ENCODE measurements at regions not wholly inside any gene's neighbourhood (a gene's known extent, or its start where the extent isn't known, plus 50 kb on each side); places are given as distances from the start of the nearest gene placed in this dataset.

- Mint-ChIP-seq H3K4me1 (no peaks in the 10 kb centered on the region), H3K4me3 (no peak overlapping the region), H3K27me3 (no peaks in the 10 kb centered on the region)
Measured at GRCh38 chr2:208620487-208620978, 213.9 kb downstream of the PTH2R start.

DNA sequence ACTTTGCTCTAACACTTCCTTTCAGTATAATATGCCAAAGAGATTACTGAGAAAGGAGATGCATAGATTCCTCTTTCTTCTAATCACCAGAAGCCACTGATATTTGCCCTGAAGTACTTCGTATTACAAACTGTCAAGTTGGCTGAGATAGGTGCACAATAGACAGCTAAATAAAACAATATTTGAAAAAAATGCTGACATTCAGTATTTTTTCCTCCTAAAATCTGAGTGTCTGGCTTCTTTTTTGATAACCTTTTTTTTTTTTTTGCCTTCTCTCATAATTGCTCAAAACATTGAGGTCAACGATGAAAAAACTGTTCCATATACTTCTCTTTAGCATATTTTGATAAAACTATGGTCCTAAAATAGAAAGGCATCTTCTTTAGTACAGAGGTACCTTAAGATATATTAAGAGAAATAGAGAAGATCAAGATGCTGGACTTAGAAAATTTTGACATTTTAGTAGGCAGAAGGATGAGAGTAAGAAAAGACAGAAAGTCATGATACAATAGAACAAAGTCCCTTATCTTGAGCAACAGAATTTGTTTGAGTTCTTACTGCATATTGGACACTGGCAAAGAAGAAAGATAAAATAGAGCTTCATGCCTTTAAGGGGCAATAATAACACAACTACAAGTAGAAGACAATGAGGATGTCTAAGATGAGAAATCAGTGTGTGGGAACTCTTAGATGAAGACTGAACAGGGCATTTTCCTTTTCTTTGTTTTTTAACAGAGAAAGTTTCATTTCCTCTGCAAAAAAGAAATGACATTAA, 220.7 kb downstream of the PTH2R start:
- CTCF ChIA-PET: interaction anchor here (0.7 kb wide), 1 partner anchor 665 kb away, joined by 3 read pairs; no protein-coding TSS in a partner anchor
- H3K4me1 Mint-ChIP-seq: no peaks in the 10 kb centered on the region
- no peaks in the 10 kb centered on the region for H3K9me3 Mint-ChIP-seq
- POLR2A ChIA-PET: no interaction called here
- no peak overlapping the region for H3K27ac Mint-ChIP-seq
- no peak for DNase-seq
- no peak overlapping the region for H3K4me3 Mint-ChIP-seq
- no peaks in the 10 kb centered on the region for H3K36me3 Mint-ChIP-seq (ENCODE audit: low read depth)
- H3K27me3 Mint-ChIP-seq: no peaks in the 10 kb centered on the region

More at GRCh38 chr2:208620487-208620978, 213.9 kb downstream of the PTH2R start:
- ChIA-PET POLR2A (no interaction called here), CTCF (no interaction called here)
- Mint-ChIP-seq H3K27ac (no peak overlapping the region), H3K36me3 (ENCODE audit: low read depth) (no peaks in the 10 kb centered on the region), H3K9me3 (no peaks in the 10 kb centered on the region)
- DNase-seq: no peak

DNA sequence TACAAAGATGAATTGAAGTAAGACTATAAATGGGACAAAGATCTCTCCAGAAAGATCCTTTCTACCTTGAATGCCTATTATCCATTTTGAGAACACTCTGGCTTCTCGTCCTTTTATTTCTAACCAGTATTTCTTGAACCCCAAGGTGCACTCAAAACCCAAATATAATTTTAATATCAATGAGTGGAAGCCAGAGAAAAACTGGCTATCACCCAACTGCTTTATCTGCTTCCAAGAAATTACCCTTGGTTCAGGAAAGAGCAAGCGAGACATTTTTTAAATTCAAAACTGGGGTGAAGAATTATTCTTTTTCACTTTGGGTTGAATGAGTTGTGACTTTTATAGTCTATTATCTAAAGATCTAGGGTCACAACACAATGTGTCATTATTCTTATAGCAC, 221.3 kb downstream of the PTH2R start:
- DNase-seq: no peak
- Mint-ChIP-seq H3K27ac (no peak overlapping the region), H3K9me3 (no peaks in the 10 kb centered on the region), H3K4me3 (no peak overlapping the region), H3K27me3 (no peaks in the 10 kb centered on the region), H3K4me1 (no peaks in the 10 kb centered on the region), H3K36me3 (ENCODE audit: low read depth) (no peaks in the 10 kb centered on the region)
- ChIA-PET POLR2A (no interaction called here), CTCF (no interaction called here)

GRCh38 chr2:208638059-208638458, 231.5 kb downstream of the PTH2R start:
- Mint-ChIP-seq H3K4me3 (no peak overlapping the region), H3K9me3 (peaks cover 2% of the 10 kb centered on the region), H3K4me1 (no peaks in the 10 kb centered on the region), H3K27me3 (no peaks in the 10 kb centered on the region), H3K36me3 (ENCODE audit: low read depth) (no peaks in the 10 kb centered on the region), H3K27ac (no peak overlapping the region)
- ChIA-PET CTCF (interaction anchor here (0.5 kb wide), 1 partner anchor 10 kb away, joined by 3 read pairs; no protein-coding TSS in a partner anchor), POLR2A (no interaction called here)
- no peak for DNase-seq

- Mint-ChIP-seq H3K27ac (no peak overlapping the region), H3K4me3 (no peak overlapping the region), H3K9me3 (peaks cover 2% of the 10 kb centered on the region), H3K36me3 (ENCODE audit: low read depth) (no peaks in the 10 kb centered on the region), H3K4me1 (no peaks in the 10 kb centered on the region), H3K27me3 (no peaks in the 10 kb centered on the region)
- DNase-seq: no peak
- ChIA-PET CTCF (interaction anchor here (0.6 kb wide), 1 partner anchor 20 kb away, joined by 4 read pairs; no protein-coding TSS in a partner anchor), POLR2A (no interaction called here)
Measured at GRCh38 chr2:208642125-208642779, 235.7 kb downstream of the PTH2R start.

- Mint-ChIP-seq H3K27ac (no peak overlapping the region), H3K27me3 (no peaks in the 10 kb centered on the region), H3K36me3 (ENCODE audit: low read depth) (no peaks in the 10 kb centered on the region), H3K9me3 (no peaks in the 10 kb centered on the region), H3K4me3 (no peak overlapping the region), H3K4me1 (no peaks in the 10 kb centered on the region)
- ChIA-PET CTCF (no interaction called here), POLR2A (no interaction called here)
- no peak for DNase-seq
Measured at GRCh38 chr2:208643145-208643544, 236.6 kb downstream of the PTH2R start.

DNA sequence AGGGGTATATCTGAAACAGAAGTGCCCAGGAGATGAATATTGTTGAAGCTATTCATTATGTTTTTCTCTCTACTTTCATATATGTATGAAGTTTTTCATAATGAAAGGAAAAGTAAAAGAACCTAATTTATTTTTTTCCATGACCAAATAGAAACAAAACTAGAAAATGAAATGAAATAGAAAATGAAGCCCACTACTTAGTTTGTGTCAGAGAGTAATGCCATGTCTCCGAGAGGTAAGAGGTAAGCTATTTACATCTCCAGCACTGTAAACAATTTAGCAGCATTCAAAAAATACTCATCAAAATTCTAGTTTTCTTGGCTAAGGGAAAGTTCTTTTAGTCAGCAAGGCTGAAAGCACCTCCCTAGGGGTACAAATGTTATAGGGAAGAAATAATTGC, 238.6 kb downstream of the PTH2R start:
- DNase-seq: no peak
- POLR2A ChIA-PET: no interaction called here
- H3K4me1 Mint-ChIP-seq: no peaks in the 10 kb centered on the region
- no peaks in the 10 kb centered on the region for H3K36me3 Mint-ChIP-seq (ENCODE audit: low read depth)
- CTCF ChIA-PET: no interaction called here
- no peak overlapping the region for H3K4me3 Mint-ChIP-seq
- H3K27me3 Mint-ChIP-seq: no peaks in the 10 kb centered on the region
- H3K9me3 Mint-ChIP-seq: no peaks in the 10 kb centered on the region
- no peak overlapping the region for H3K27ac Mint-ChIP-seq

DNA sequence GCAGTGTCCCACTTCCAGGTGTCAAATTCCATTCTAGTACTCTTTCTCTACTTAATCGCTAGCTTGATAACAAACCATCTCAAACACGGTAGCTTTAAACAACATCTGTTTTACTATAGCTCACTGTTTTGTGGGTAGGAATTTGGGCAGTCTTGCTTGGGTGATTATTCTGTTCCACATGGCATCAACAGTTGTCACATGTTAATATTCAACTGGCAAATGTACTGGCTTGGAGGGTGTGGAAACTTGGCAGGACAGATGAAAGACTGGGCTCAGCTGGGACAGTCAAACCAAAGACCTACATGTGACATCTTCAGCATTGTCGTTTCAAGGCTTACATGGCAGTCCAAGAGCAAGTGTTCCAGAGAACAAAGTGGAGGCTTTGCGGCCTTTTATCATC, 241.8 kb downstream of the PTH2R start:
- no peak for DNase-seq
- no peaks in the 10 kb centered on the region for H3K9me3 Mint-ChIP-seq
- no peak overlapping the region for H3K4me3 Mint-ChIP-seq
- H3K36me3 Mint-ChIP-seq (ENCODE audit: low read depth): no peaks in the 10 kb centered on the region
- CTCF ChIA-PET: no interaction called here
- no peak overlapping the region for H3K27ac Mint-ChIP-seq
- no peaks in the 10 kb centered on the region for H3K27me3 Mint-ChIP-seq
- POLR2A ChIA-PET: no interaction called here
- no peaks in the 10 kb centered on the region for H3K4me1 Mint-ChIP-seq

DNA sequence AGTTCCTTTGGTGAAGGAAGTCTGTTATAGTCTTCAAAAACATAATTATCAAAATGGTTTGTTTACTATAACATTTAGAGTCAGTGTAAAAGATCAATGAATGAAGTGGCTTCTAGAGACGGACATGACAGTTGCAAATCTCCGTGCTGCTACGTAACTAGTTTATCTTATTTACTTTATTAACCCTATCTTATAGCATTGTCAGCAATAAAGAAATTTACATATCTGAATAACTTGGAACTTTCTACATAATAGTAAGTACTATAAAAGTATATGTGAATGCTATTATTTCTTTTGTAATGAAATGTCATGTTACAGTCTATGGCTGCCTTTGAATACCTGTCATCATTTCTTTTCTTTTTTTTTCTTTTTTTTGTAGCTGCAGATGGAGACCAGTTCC, 246.8 kb downstream of the PTH2R start:
- CTCF ChIA-PET: no interaction called here
- POLR2A ChIA-PET: no interaction called here
- no peak for DNase-seq
- H3K4me1 Mint-ChIP-seq: no peaks in the 10 kb centered on the region
- no peaks in the 10 kb centered on the region for H3K27me3 Mint-ChIP-seq
- H3K4me3 Mint-ChIP-seq: no peak overlapping the region
- no peaks in the 10 kb centered on the region for H3K9me3 Mint-ChIP-seq
- no peak overlapping the region for H3K27ac Mint-ChIP-seq
- no peaks in the 10 kb centered on the region for H3K36me3 Mint-ChIP-seq (ENCODE audit: low read depth)

DNA sequence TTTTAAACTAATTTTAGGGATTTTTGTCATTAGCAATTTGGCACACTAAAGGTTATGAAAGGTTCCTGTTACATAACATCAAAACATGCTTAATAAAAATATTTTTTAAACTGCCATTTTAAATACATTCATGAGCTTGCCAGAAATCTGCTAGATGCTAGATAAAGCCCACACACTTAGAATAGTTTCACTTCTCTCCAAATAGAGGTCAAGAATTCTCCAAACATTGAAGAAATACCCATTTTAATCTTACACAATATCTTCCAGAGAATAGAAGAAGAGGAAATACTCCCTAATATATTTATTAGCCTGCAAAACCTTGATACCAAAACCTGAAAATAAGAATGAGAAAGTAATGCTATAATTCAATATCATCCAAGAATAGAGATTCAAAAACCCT, 247.5 kb downstream of the PTH2R start:
- ChIA-PET CTCF (no interaction called here), POLR2A (no interaction called here)
- Mint-ChIP-seq H3K4me1 (no peaks in the 10 kb centered on the region), H3K9me3 (no peaks in the 10 kb centered on the region), H3K27ac (no peak overlapping the region), H3K27me3 (no peaks in the 10 kb centered on the region), H3K4me3 (no peak overlapping the region), H3K36me3 (ENCODE audit: low read depth) (no peaks in the 10 kb centered on the region)
- DNase-seq: no peak

DNA sequence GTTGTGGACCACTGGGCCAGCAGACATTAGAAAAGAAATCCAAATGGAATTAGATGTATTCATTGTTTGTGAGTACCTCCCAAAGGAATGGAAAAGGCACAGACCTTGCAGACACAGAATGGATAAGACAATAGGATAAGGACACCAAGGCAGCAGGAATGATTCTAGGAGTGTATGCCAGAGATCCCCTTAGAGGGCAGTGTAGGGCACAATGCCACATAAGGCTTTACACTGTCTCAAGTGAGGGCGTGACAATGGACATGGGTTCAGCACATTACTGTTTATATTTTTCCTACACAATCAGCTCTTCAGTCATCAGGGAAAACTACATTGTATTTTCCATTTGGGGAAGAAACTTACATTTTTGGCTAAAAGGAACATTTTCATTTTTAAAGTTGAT, 250.9 kb downstream of the PTH2R start:
- Mint-ChIP-seq H3K4me1 (no peaks in the 10 kb centered on the region), H3K4me3 (no peak overlapping the region), H3K27me3 (no peaks in the 10 kb centered on the region), H3K9me3 (no peaks in the 10 kb centered on the region), H3K36me3 (ENCODE audit: low read depth) (no peaks in the 10 kb centered on the region), H3K27ac (no peak overlapping the region)
- CTCF ChIA-PET: no interaction called here
- DNase-seq: no peak
- POLR2A ChIA-PET: no interaction called here

DNA sequence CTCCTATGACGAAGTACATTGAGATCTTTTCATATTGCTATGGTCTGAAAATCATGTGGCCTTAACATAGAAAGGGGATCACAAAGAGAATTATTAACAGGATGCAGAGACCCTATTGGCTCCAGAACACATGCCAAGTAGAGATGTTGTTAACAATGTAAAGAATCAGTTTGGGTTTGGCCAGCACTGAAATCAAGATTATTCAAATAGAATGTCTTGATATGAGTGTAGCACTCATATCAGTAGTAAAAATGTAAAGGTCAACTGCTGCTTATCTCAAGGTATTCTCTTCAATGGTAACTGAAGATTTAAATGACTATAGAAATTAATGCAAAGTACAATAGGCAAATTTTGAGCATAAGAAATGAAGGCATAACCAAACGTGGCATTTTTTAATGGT, 262.8 kb downstream of the PTH2R start:
- no peak for DNase-seq
- POLR2A ChIA-PET: no interaction called here
- no peaks in the 10 kb centered on the region for H3K4me1 Mint-ChIP-seq
- H3K36me3 Mint-ChIP-seq (ENCODE audit: low read depth): no peaks in the 10 kb centered on the region
- CTCF ChIA-PET: no interaction called here
- H3K27me3 Mint-ChIP-seq: no peaks in the 10 kb centered on the region
- H3K9me3 Mint-ChIP-seq: no peaks in the 10 kb centered on the region
- no peak overlapping the region for H3K27ac Mint-ChIP-seq
- no peak overlapping the region for H3K4me3 Mint-ChIP-seq

DNA sequence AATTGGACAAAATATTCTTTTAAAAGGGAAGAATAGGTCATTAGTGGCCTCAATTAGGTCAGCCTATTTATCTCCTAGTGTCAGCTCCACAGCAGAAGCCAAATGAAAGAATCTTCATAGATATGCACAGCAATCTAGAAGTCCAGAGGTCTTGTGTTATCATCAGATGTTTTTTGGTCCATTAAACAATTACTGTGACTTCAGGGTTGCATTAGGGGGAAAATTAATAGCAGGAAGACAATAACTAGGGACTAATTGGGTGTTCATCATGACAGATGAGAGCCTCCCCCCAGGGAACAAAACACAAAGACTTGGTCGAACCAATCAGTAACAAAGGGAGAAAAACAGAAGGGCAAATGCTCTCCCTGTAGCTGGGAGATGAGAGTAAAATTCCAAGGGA, 264.7 kb downstream of the PTH2R start:
- H3K9me3 Mint-ChIP-seq: no peaks in the 10 kb centered on the region
- no peaks in the 10 kb centered on the region for H3K4me1 Mint-ChIP-seq

More for the DNA sequence above, 264.7 kb downstream of the PTH2R start:
- DNase-seq: no peak
- no peaks in the 10 kb centered on the region for H3K36me3 Mint-ChIP-seq (ENCODE audit: low read depth)
- ChIA-PET POLR2A (no interaction called here), CTCF (no interaction called here)
- H3K27me3 Mint-ChIP-seq: no peaks in the 10 kb centered on the region
- H3K27ac Mint-ChIP-seq: no peak overlapping the region
- no peak overlapping the region for H3K4me3 Mint-ChIP-seq
